GM21526 (cell line): ENCODE measurements at regions not wholly inside any gene's neighbourhood (a gene's known extent, or its start where the extent isn't known, plus 50 kb on each side); places are given as distances from the start of the nearest gene placed in this dataset.
A peak's percentile ranks its signal among the peaks of the same experiment; 100 is the strongest.
"Not testable (repeated sequence)": the region's sequence is repeated elsewhere in the genome, so short reads cannot be mapped to it uniquely, and the experiment has no call there.

Source experiments
- ATAC-seq: cut with Tn5 transposase; IDR thresholded peaks from one replicate; pipeline ENCODE4 v1.9.1; 2021; ENCODE audit warnings: moderate library complexity; ENCODE audit not compliant: unreplicated experiment, low FRiP score

GRCh38 chr3:197459571-197459970 is 96.2 kb downstream of the BDH1 start:
- not testable (repeated sequence) for ATAC-seq

GRCh38 chr3:197458906-197459470 is 96.8 kb downstream of the BDH1 start:
- ATAC-seq = no peak

- peak; percentile 66 for ATAC-seq
Measured at GRCh38 chr3:197458179-197458707, 97.5 kb downstream of the BDH1 start.

- no peak for ATAC-seq
Measured at GRCh38 chr3:197456261-197457091, 99.3 kb downstream of the BDH1 start.

GRCh38 chr3:197454841-197455240 is 100.9 kb downstream of the BDH1 start:
- not testable (repeated sequence) for ATAC-seq

GRCh38 chr3:197454014-197454413 is 101.8 kb downstream of the BDH1 start:
- ATAC-seq = no peak

GRCh38 chr3:197450810-197451209 is 105.0 kb downstream of the BDH1 start:
- no peak for ATAC-seq

GRCh38 chr3:197450308-197450707 is 105.5 kb downstream of the BDH1 start:
- no peak for ATAC-seq

GRCh38 chr3:197449181-197449580 is 106.6 kb downstream of the BDH1 start:
- ATAC-seq = not testable (repeated sequence)

- not testable (repeated sequence) for ATAC-seq
Measured at GRCh38 chr3:197447781-197448180, 108.0 kb downstream of the BDH1 start.

- no peak for ATAC-seq
Measured at GRCh38 chr3:197447057-197447456, 108.7 kb downstream of the BDH1 start.

GRCh38 chr3:197446700-197447056 is 109.1 kb downstream of the BDH1 start:
- ATAC-seq = no peak

- no peak for ATAC-seq
Measured at GRCh38 chr3:197445896-197446699, 109.7 kb downstream of the BDH1 start.

- no peak for ATAC-seq
Measured at GRCh38 chr3:197444793-197445379, 110.9 kb downstream of the BDH1 start.

GRCh38 chr3:197443506-197443905 is 112.3 kb downstream of the BDH1 start:
- ATAC-seq = no peak

- no peak for ATAC-seq
Measured at GRCh38 chr3:197440717-197441303, 115.0 kb downstream of the BDH1 start.

GRCh38 chr3:197438906-197439305 is 116.9 kb downstream of the BDH1 start:
- no peak for ATAC-seq

- no peak for ATAC-seq
Measured at GRCh38 chr3:197435426-197435825, 120.3 kb downstream of the BDH1 start.

GRCh38 chr3:197434830-197435229 is 120.9 kb downstream of the BDH1 start:
- ATAC-seq = no peak

GRCh38 chr3:197432384-197433127 is 123.2 kb downstream of the BDH1 start:
- ATAC-seq = no peak
